ENCODE measurements at regions not wholly inside any gene's neighbourhood (a gene's known extent, or its start where the extent isn't known, plus 50 kb on each side); places are given as distances from the start of the nearest gene placed in this dataset.
A peak's percentile ranks its signal among the peaks of the same experiment; 100 is the strongest.

DNA sequence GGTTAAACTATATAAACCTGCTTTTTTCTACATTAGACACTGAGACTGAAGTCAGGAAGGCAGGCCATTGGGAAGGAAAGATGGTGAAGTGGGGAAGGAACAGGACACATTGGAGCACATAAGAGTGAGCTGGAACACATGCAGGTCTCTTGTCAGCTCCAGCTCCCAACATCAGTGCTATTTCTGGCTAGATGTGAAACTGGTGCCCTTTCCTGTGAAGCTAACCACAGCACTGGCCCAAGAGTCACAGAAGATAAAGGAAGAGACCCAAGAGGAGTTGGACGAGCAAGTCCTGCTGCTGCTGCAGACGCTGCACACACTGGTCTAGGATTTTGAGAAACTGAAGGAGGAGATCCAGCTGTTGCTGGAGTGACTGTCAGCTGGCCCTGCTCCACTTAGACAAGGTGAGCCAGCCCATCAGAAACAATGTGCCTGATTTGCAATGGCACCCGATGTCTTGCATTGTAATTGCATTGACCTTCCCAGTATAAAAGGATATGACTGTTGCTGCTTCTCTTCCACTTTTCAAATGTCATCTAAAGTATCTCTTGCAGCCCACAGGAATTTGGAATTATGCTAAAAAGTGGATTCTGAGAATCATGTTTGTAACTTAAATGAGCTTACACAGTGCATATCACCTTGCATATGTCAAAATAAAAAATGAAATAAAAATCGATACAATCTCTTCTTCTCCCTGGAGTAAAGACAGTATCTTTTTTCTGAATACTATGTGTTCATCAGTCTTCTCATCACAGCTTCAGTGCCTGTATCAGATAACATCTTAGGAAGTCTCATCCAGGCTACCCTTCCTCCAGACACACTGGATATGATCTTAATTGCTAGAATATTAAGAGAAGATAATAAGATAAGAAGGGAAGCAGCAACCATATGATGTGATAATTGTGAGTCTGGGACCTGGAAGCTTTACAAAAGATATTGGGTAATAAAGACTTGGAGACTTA is 230.7 kb upstream of the SPRY2 start:
- H3K79me2 ChIP-seq (ENCODE audit: control insufficient read depth, insufficient read depth, low read length): no peaks in the 10 kb centered on the region
- ChIA-PET POLR2A (no interaction called here), CTCF (interaction anchor here (1.0 kb wide), 1 partner anchor 16 kb away, joined by 3 read pairs; no protein-coding TSS in a partner anchor)
- H3K36me3 ChIP-seq (ENCODE audit: control insufficient read depth in 2 of 2, extremely low read depth in 1 of 2, insufficient read depth in 2 of 2, low read length in 2 of 2): no peaks in the 10 kb centered on the region
- intact Hi-C loops (cut with micrococcal nuclease) (no loop called here), dilution Hi-C loops (cut with MboI; ENCODE audit: extremely low pct_ligation_motif_present, low sequenced_read_pairs) (no loop called here)
- no peaks in the 10 kb centered on the region for H3K9me3 ChIP-seq (replicated peaks; ENCODE audit: control insufficient read depth, insufficient read depth, low read length)
- no peak overlapping the region for H3K9ac ChIP-seq (replicated peaks; ENCODE audit: extremely low read depth, insufficient read depth, low read length)
- no TSS peak for BruUV-seq (replicated peaks)
- no peaks in the 10 kb centered on the region for H3K27me3 ChIP-seq (ENCODE audit: control insufficient read depth in 2 of 2, insufficient read depth in 2 of 2, low read length in 2 of 2)
- no peak for DNase-seq (ENCODE audit: low read depth, low spot score)
- H3K9me1 ChIP-seq (replicated peaks; ENCODE audit: control insufficient read depth, extremely low read depth, insufficient read depth, low read length): no peaks in the 10 kb centered on the region
- H3K4me1 ChIP-seq (ENCODE audit: control insufficient read depth, extremely low read depth, insufficient read depth, low read length): no peaks in the 10 kb centered on the region
- no peak overlapping the region for H3K4me3 ChIP-seq (replicated peaks in 1 of 3; ENCODE audit: insufficient read depth in 1 of 3, low read depth in 1 of 3, low read length in 3 of 3)
- H2AFZ ChIP-seq (ENCODE audit: low read depth, low read length): no peak overlapping the region
- no peak for FAIRE-seq
- no peak overlapping the region for H3K4me2 ChIP-seq (ENCODE audit: insufficient read depth, low read length)
- H4K20me1 ChIP-seq (replicated peaks; ENCODE audit: control insufficient read depth, extremely low read depth, insufficient read depth, low read length): no peaks in the 10 kb centered on the region
- TF ChIP-seq, protein P1, sequence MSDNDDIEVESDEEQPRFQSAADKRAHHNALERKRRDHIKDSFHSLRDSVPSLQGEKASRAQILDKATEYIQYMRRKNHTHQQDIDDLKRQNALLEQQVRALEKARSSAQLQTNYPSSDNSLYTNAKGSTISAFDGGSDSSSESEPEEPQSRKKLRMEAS (IDR thresholded peaks at IDR 0.05; ENCODE audit: insufficient read depth, insufficient read length): no peak
- TF ChIP-seq POLR2A (IDR thresholded peaks at IDR 0.05; ENCODE audit: low read depth, low read length) (no peak), MYC (IDR thresholded peaks at IDR 0.05; ENCODE audit: low read depth, low read length) (no peak), FOS (IDR thresholded peaks at IDR 0.05; ENCODE audit: borderline replicate concordance, insufficient read depth, low read length) (no peak), EZH2 (IDR thresholded peaks at IDR 0.05; ENCODE audit: borderline replicate concordance, low read depth, low read length, severe bottlenecking) (no peak)
- no peak overlapping the region for H3K27ac ChIP-seq (ENCODE audit: insufficient read depth, low read depth, low read length)

DNA sequence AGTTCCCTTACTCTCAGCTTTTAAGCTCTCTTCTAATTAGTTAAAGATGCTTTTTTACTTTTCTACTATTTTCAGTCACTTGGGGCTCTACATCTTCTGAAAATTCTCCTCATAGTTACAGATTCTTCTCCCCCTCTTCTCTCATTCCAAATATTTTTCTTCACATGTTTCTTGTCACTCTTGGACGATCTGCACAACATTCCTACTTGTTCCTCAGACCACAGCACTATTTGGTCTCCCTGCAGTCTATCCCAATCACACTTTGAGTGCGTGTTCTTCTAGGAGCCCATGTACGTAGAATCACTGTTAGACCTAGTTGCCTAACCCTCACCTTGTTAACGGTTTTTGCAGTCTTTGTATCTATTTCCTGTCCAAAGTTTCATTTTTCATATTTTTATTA is 222.5 kb upstream of the SPRY2 start:
- H3K27ac ChIP-seq (ENCODE audit: insufficient read depth, low read depth, low read length): no peak overlapping the region
- ChIA-PET POLR2A (no interaction called here), CTCF (no interaction called here)
- no peak overlapping the region for H3K4me2 ChIP-seq (ENCODE audit: insufficient read depth, low read length)
- no peaks in the 10 kb centered on the region for H3K27me3 ChIP-seq (ENCODE audit: control insufficient read depth in 2 of 2, insufficient read depth in 2 of 2, low read length in 2 of 2)
- no peaks in the 10 kb centered on the region for H3K36me3 ChIP-seq (ENCODE audit: control insufficient read depth in 2 of 2, extremely low read depth in 1 of 2, insufficient read depth in 2 of 2, low read length in 2 of 2)
- no peak for FAIRE-seq
- intact Hi-C loops (cut with micrococcal nuclease) (no loop called here), dilution Hi-C loops (cut with MboI; ENCODE audit: extremely low pct_ligation_motif_present, low sequenced_read_pairs) (no loop called here)
- H3K9me3 ChIP-seq (replicated peaks; ENCODE audit: control insufficient read depth, insufficient read depth, low read length): no peaks in the 10 kb centered on the region
- no peaks in the 10 kb centered on the region for H3K4me1 ChIP-seq (ENCODE audit: control insufficient read depth, extremely low read depth, insufficient read depth, low read length)
- TF ChIP-seq GATA2 (IDR thresholded peaks at IDR 0.05; ENCODE audit: insufficient read depth, insufficient read length, low read depth, low read length) (no peak), FOS (IDR thresholded peaks at IDR 0.05; ENCODE audit: borderline replicate concordance, insufficient read depth, low read length) (no peak), POLR2A (IDR thresholded peaks at IDR 0.05; ENCODE audit: low read depth, low read length) (no peak), POLR2AphosphoS5 (IDR thresholded peaks at IDR 0.05; ENCODE audit: insufficient read depth, low read depth, low read length) (no peak), MYC (IDR thresholded peaks at IDR 0.05; ENCODE audit: low read depth, low read length) (no peak), EZH2 (IDR thresholded peaks at IDR 0.05; ENCODE audit: borderline replicate concordance, low read depth, low read length, severe bottlenecking) (no peak)
- TF ChIP-seq, protein P2, sequence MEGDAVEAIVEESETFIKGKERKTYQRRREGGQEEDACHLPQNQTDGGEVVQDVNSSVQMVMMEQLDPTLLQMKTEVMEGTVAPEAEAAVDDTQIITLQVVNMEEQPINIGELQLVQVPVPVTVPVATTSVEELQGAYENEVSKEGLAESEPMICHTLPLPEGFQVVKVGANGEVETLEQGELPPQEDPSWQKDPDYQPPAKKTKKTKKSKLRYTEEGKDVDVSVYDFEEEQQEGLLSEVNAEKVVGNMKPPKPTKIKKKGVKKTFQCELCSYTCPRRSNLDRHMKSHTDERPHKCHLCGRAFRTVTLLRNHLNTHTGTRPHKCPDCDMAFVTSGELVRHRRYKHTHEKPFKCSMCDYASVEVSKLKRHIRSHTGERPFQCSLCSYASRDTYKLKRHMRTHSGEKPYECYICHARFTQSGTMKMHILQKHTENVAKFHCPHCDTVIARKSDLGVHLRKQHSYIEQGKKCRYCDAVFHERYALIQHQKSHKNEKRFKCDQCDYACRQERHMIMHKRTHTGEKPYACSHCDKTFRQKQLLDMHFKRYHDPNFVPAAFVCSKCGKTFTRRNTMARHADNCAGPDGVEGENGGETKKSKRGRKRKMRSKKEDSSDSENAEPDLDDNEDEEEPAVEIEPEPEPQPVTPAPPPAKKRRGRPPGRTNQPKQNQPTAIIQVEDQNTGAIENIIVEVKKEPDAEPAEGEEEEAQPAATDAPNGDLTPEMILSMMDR (IDR thresholded peaks at IDR 0.05; ENCODE audit: extremely low read depth in 1 of 2, insufficient read depth in 1 of 2, low read depth in 1 of 2, low read length in 2 of 2): no peak
- TF ChIP-seq, protein P1 (IDR thresholded peaks at IDR 0.05; ENCODE audit: insufficient read depth, insufficient read length): no peak
- H4K20me1 ChIP-seq (replicated peaks; ENCODE audit: control insufficient read depth, extremely low read depth, insufficient read depth, low read length): no peaks in the 10 kb centered on the region
- no peak overlapping the region for H3K4me3 ChIP-seq (replicated peaks in 1 of 3; ENCODE audit: insufficient read depth in 1 of 3, low read depth in 1 of 3, low read length in 3 of 3)
- no peak for DNase-seq (ENCODE audit: low read depth, low spot score)
- no TSS peak for BruUV-seq (replicated peaks)
- no peak overlapping the region for H3K9ac ChIP-seq (replicated peaks; ENCODE audit: extremely low read depth, insufficient read depth, low read length)
- H3K9me1 ChIP-seq (replicated peaks; ENCODE audit: control insufficient read depth, extremely low read depth, insufficient read depth, low read length): no peaks in the 10 kb centered on the region
- H3K79me2 ChIP-seq (ENCODE audit: control insufficient read depth, insufficient read depth, low read length): no peaks in the 10 kb centered on the region
- H2AFZ ChIP-seq (ENCODE audit: low read depth, low read length): peak overlapping the region; percentile 41

All from endothelial cell of umbilical vein (primary cell).